Dermis blood vessel endothelial cell (primary cell): ENCODE measurements at regions not wholly inside any gene's neighbourhood (a gene's known extent, or its start where the extent isn't known, plus 50 kb on each side); places are given as distances from the start of the nearest gene placed in this dataset.

Experiments used
- DNase-seq: peaks from one replicate; pipeline ENCODE4 v3.0.0; 2010

DNA sequence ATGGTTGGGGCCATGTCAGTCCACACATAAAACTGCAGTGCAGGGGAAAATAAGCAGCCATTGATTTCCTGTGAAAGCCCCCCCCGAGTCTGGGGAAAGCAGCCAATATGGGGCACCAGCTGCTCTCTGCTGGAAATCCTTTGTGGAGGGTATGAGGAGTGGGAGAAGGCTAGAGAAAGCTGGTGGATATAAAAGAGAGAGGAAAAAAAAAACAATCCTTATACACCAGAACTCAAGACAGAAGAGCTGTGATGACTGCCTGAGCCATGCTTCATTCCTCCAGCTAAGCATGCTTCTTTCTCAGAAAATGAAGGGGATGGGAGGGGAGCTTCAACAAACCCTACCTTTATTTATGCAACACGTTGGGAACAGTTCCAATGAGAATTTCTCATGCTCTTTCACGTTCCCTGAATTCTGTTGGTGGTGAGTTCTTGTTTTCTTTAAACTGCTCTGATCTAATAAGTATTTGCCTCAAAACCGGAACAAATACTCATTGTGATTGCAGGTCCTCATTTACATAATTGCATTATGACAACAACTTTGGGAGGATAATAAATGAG is 688.0 kb upstream of the SEMA6A start:
- no peak for DNase-seq

DNA sequence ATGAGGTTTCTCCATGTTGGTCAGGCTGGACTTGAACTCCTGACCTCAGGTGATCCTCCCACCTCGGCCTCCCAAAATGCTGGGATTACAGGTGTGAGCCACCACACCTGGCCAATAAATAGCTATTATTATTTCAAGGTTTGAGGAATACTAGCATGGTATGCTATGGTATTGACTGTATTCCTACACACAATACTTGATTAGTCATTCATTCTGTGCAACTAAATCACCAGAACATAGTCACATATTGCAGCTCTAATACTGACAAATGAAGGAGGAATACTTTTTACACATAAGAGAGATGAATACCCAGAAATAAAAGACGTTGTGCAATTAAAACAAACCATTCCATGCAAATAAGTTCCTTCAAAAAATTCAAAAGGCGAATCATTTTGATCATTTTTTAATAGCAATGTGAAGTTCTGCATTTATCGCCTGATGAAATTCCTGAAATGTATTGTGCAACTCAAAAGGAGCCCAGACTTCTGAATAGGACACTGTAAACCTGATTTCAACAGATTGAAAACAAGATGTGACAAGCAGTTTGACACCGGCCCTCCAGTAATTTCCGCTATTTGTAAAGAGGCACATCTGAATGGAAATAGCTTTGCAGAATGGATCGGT is 687.4 kb upstream of the SEMA6A start:
- DNase-seq = no peak

DNA sequence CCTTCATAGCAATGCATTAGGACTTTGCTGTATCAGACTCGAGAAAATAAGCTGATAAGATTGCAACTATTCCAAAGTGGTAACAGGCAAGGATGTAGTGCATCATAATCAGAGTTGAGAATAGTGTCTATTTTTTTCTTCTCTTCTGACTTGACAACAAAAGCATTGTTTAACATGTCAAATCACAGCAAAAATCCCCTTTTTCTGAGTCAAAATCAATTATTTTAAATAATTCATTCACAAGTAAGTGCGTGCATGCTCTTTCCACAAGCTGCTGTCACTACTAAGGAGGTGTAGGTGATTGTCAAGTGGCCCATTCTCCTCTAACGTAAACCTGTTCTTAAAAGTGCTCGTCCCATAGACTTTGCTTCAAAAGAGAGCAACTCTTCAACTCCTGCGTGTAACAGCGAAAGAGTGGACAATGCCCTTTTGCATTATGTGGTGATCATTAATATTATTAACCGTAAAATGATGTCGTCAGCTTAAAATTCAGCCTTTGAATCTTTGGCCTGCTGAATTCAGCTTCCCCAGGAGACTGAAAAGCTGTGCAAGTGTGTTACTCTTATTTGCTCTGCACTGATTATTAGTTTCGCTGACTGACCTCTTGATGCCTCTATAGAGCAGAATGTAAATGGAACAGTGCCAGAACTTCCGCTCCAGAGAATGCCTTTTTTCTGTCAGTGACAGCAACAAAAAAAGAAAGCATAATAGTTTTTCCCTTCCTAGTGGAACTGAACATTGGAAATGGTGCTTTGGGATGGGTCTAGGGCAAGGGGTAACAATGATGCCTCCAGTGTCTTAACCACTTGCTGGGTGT is 680.8 kb upstream of the SEMA6A start:
- DNase-seq = no peak

DNA sequence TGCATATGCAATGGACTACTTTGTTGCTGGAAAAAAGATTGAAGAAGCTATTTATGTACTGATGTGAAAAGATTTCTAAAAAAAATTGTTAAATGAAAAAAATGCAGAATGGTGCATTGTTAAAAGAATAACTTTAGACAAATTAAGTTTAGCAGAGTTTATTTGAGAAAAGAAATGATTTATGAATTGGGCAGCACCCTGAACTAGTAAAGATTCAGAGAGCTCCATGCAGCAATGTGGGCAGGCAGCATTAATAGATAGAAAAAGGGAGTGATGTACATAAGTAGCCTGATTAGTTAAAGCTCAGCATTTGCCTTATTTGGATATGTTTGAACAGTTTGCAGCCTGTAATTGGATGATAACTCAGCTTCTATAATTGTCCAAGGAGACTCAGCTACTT is 677.9 kb upstream of the SEMA6A start:
- no peak for DNase-seq

DNA sequence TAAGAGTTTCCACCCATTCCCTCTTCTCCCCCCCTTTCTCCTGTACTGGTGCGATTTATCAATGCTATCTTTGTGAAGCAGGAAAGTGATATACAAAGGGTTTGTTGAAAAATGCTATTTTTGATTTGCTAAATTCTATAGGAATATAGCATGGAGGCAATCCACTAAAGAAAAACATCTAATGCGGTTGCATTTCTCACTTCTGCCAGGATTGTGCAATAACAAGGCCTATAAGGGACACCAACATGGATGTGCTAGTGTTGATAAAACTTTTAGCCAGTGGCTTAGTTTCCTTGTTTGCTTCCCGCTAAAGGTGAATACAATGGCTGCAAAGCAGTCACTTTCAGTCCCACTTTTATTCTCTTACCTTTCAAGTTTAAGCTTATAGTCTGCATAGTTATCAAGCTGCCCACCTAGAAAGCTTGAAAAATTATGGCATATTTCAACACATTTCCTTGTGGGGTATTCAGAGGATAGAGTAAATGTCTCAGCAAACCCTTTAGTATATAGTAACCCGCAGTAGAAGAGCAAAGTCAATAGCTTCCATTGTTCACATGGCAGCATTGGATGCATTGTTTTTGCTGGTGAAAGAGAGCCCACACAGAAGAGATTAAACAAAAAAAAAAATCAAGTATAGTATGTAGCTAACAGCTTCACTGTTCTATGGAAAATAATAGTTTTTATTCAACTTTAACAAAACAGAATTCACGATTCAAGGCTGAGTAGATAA is 674.6 kb upstream of the SEMA6A start:
- no peak for DNase-seq

DNA sequence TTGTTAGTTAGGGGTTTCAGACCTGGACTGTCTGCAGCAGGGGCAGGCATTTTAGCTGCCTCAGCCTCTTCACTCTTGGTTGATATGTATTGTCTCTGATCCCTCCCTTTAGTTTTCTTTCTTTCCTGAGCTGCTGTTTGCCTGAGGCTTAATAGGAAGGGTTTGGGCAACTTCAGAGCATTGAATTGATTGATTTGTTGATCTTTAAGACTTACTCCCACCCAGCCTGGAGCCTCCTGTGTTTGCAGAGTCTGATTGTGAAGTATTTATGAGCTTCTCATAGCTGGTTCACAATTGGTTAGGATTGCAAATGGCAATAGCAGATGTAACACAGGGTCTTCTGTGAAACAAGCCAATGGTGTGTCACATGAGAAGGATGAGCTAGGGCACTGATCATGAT is 671.8 kb upstream of the SEMA6A start:
- no peak for DNase-seq

DNA sequence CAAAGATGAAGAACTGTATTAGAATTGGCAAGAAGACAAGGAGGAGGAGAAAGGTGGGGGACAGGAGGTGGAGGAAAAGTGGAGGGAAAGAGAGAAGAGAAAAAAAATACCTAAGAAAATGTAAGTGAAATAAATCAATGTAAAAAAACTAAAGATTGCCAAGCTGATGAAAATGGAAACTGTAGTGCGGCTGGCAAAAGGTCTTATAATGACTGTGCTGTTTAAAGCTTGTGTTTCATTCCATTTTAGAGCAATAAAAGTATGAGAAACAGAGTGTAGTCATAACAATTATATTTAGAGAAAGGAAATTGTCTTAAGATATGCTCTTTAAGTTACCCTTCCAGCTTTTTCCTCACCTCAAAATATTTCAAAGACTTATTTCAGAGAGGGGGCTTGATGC is 670.5 kb upstream of the SEMA6A start:
- no peak for DNase-seq

DNA sequence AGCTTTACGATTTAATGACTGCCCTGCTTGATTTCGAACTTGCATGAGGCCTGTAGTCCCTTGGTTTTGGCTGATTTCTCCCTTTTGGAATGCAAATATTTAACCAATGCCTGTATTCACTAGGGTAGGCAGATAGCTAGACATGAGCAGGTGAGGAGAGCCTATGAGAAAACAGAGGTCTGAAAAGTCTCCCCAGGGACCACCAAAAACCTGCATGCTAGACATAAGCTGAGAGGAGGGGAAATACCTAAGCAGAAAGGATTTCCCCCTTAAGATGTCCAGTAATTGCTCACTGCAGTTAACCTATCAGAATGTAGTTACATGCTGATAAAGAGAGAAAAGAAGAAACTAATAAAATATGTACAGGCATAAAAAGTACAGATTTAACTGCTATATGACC is 667.4 kb upstream of the SEMA6A start:
- DNase-seq = no peak

DNA sequence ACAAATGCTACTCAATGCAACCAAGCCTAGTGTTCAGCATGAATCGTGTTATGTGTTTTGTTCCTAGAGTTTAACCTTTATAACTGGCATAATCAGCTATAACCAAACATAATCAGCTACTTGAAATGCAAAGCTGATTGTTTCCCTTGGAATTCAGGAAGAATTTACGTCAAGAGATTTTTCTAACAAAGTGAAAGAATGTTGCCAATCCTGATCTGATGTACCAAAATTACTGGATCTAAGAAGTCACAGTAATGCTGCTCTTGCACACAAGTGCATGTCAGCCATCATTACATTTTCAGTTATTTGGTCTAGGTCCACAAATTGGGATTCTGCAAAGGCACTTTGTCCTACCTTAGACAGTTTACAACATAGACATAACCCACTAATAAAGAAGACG is 662.3 kb upstream of the SEMA6A start:
- DNase-seq = no peak

DNA sequence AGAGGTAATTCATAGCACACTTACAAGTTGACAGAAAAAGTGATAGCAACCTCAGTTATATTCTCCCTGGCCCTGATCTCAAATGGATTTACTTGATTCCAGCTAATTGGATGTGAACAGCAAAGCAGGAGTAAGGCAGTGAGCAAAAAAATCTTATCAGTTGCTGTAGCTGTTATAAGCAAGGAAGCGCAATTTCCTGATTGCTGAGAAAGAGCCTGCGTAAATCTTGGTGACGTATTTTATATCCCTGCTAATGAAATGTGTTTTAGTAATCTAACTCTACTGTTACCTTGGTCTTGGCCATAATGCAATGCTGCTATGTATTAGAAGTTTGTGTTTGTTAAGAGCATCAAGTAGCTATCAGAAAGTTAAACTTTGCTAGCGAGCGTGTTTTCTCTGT is 661.2 kb upstream of the SEMA6A start:
- DNase-seq = no peak

DNA sequence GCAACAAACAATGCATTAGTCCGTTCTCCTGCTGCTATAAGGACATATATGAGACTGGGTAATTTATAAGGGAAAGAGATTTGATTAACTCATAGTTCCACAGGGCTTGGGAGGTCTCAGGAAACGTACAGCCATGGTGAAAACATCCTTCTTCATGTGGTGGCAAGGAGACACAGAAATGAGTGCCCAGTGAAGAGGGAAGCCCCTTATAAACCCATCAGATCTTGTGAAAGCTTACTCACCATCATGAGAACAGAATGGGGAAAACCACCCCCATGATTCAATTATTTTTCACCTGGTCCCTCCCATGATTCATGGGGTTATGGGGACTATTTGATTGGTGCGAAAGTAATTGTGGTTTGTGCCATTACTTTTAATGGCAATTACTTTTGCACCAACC is 655.8 kb upstream of the SEMA6A start:
- no peak for DNase-seq

DNA sequence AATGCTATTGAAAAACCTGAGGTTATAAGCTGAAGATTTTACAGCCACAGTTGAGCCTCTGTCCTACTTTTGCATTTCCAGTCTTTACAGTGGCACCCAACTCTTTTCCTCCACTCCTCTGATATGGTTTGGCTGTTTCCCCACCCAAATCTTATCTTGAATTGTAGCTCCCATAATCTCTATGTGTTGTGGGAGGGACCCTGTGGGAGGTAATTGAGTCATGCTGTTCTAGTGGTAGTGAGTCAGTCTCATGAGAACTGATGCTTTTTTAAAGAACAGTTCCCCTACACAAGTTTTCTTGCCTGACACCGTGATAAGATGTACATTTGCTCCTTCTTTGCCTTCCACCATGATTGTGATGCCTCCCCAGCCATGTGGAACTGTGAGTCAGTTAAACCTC is 646.1 kb upstream of the SEMA6A start:
- DNase-seq = no peak

DNA sequence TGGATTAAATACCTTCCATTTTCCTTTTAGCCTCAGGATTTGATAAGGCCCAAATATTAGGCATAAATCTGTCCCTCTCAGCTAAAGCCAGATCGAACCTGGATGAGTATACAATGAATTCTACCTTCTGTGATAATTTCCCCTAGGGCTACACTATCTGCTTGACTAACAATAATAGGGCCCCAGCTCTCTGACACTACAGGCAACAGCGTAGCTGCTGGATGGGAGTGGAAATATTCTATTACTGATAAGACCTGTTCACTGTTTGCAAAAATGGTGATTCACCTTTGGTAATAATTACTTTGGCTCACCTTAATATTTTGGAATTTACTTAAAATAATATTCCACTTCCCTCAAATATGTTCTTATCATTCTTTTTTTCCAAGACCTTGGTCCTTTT is 644.2 kb upstream of the SEMA6A start:
- no peak for DNase-seq

DNA sequence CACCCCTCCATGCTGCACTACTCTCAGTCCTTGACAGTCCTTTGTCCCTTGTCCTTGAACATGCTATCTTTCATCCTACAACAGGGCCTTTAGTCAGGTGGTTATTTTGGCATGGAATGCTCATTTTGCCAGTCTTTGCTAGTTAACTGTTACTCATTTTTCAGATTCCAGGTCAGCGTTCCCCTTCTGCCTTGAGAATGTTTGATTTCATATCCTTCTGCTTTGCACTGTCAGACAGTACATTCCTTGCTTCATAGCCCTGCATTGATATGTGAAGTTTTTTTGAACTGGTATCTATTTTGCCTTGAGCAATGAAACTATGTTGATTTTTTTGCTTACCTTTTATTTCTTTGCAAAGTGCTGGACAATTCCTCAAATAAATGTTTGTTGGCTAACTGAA is 638.2 kb upstream of the SEMA6A start:
- DNase-seq = no peak

DNA sequence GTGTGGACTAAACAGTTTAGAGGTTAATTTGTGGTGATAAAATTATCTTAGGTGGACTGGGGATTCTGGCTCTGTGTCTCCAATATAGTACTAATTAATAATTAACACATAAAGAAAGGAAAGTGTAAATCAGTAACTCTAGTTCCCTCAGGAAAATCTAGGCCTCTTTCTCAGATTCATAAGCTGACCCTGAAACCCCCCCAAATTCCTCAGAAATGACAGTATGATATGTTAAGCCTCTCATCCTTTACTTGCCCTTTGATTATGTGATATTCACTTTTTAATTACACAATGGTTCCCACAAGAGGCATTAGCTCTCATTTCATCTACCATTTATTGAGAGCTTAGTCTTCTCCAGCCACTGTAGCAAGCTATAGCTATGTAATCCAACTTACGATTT is 636.2 kb upstream of the SEMA6A start:
- no peak for DNase-seq

DNA sequence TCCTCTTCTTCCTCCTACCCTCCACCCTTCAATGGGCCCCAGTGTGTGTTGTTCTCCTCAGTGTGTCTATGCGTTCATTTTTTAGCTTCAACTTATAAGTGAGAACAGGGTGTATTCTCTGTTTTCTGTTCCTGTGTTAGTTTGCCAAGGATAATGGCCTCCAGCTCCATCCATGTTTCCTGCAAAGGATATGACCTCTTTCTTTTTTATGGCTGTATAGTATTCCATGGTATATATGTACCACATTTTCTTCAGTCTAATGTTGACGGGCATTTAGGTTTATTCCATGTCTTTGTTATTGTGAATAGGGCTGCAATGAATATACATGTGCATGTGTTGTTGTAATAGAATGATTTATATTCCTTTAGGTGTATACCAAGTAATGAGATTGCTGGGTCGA is 634.9 kb upstream of the SEMA6A start:
- DNase-seq = no peak

DNA sequence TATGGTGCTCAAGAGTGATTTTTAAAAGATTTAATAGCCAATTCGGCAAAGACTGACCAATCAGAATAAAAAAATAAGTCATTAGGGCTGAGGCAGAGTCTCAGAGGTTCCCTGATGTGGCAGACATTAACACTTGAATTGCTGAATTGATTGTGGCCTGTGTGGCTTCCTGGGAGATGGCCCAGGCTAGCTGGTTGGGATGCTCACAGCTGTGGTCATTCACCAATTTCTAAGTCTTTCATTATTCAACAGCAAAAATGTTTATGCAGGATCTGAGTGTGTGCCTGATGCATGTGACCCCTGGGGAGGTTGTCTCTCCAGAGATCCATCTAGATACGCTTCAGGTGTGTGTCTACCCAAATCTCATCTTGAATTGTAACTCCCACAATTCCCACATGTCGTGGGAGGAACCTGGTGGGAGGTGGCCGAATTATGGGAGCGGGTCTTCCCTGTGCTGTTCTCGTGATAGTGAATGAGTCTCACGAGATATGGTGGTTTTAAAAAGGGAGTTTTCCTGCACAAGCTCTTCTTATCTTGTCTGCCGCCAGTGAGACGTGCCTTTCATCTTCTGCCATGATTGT is 632.6 kb upstream of the SEMA6A start:
- DNase-seq = no peak

DNA sequence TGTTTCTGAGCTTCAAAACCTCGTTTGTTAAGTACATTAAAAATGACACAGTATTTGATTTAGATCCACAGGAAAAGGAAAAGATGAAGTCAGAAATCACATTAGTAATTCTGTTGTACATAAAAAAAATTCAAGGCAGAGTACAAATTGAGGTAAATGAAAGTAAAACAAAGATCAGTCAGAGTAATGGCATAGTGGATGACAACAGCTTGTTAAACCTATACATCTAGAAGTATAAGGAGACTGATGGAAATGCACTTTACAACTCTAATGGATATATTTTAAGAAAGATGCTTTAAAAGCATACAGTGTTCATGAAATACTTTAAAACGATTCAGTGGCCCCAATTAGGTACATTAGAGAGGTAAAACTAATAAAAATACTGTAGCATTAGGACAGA is 631.3 kb upstream of the SEMA6A start:
- no peak for DNase-seq

DNA sequence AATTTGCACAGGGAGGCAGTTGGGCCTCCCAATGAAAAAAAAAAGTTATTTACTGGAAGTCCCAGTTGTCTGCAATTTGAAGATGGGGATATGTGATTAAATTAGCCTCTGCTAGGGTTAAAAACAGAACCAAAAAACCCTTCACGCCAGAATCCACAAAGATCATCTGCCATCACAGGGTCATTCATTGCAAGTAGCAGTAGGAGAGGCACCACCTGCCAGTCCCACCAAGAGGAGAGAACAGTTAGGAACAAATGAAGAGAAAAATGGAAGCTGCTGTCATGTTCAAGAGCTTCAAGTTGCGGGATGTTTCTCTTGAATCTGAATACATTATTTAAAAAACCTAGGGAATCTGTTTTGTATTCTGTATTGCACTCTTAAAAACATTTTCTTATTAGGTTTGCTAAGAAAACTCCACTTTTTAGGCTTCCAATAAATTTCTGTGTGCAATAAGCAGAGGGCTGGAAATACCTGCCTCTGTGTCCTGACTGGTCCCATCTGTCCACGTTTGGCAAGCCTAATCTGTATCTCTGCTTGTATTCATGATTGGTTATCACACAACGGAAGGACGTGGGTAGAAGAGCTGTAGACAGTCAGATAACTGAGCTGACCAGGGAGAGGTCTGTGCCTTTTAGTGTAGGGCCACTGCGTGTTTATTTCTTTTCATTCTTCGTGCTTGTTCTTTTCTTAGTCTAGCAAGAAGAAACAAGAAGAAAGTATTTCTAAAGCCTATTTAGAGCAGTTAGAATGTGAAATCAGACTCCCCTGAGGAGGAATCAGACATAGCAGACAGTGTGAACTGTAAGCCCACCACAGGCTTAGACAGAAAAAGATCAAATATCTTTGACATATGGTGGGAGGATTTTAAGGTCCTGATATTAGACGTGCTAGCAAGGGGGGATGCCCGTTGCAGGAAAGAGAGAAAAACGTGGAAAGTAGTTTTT is 630.6 kb upstream of the SEMA6A start:
- DNase-seq = no peak

DNA sequence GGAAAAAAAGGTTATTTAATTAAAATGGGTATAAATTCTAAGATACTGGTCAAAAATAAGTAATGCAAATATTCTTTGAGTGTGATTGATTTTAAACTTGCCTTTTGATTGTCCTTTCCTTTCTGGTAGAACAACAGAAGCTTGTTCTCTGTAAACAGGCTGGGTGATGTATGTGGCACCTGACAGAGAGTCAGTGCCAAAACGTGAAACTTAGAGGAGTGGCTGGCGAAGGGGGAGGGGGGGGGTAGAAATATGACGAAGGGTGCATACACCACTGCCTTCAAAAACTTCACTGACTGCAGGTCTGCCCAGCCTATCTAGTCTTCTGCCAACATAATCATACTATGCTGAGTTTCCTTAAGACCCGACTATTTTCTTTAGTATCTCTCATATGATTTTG is 629.8 kb upstream of the SEMA6A start:
- no peak for DNase-seq

DNA sequence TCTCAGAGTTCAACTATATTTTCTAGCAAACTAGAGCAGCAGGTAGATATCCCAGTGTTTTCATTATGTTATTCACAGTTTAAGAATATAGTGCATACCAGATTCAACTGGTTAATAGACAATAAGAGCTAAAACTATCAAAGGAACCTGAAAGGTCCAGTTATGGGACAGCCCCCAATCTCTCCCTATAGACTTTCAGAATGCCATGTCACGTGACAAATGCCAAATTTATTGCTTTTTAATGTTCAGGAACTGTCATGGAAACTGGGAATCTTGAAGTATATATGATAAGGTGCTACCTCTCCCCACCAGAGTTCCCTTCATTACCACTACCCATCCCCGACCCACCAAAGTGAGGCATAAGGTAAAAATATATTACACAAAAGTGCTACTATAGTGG is 629.0 kb upstream of the SEMA6A start:
- no peak for DNase-seq

DNA sequence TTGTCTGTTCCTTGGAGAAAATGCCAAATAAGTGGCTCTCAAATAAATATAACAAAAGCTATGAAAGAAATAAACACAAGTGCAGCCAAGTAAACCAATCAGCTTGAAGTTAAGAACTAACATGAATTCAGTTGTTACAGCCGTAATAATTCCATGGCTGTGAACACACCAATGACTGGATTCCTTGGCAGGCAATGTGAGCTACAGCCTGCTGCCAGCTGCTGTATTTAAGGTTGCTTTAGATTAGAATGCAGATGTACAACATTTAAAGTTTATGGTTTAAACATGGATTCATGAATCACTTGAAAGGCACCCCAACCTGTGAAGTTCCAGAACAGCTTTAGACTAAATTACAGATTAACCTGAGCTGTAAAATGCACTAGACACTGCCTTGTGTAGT is 626.4 kb upstream of the SEMA6A start:
- DNase-seq = no peak
